GM18517 (cell line): ENCODE measurements at regions not wholly inside any gene's neighbourhood (a gene's known extent, or its start where the extent isn't known, plus 50 kb on each side); places are given as distances from the start of the nearest gene placed in this dataset.
A peak's percentile ranks its signal among the peaks of the same experiment; 100 is the strongest.
"Not testable (repeated sequence)": the region's sequence is repeated elsewhere in the genome, so short reads cannot be mapped to it uniquely, and the experiment has no call there.

Experiments
- ATAC-seq: cut with Tn5 transposase; IDR thresholded peaks from one replicate; pipeline ENCODE4 v1.9.1; 2021; ENCODE audit warnings: mild to moderate bottlenecking, moderate library complexity; ENCODE audit not compliant: unreplicated experiment

GRCh38 chr3:72082186-72082715 is 297.3 kb upstream of the PROK2 start:
- peak; percentile 66 for ATAC-seq

DNA sequence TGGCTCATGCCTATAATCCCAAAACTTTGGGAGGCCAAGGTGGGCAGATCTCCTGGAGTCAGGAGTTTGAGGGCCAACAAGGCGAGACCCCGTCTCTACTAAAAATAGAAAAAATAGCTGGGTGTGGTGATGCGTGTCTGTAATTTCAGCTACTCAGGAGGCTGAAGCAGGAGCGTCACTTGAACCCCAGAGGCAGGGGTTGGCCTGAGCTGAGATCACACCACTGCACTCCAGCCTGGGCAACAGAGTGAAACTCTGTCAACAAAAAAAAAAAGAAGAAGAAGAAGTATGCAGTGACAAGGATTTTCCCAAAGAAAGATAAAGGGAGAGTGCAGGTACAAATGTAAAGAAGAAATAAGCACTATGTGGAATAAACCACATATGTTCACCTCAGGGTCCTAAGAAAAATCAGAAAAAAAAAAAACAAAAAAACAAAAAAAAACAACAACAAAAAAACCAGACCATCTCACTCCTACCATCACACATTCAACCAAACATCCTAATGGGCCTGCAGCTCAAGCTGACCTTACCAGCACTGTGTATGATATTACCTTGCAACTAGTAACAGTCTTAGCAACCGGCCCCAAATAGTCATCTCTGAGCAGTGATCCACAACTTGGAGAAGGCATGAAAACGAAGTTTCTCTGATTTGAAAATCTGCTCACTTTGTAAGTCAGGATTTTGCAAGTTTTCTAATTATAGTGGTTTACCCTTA is 296.7 kb upstream of the PROK2 start:
- no peak for ATAC-seq

DNA sequence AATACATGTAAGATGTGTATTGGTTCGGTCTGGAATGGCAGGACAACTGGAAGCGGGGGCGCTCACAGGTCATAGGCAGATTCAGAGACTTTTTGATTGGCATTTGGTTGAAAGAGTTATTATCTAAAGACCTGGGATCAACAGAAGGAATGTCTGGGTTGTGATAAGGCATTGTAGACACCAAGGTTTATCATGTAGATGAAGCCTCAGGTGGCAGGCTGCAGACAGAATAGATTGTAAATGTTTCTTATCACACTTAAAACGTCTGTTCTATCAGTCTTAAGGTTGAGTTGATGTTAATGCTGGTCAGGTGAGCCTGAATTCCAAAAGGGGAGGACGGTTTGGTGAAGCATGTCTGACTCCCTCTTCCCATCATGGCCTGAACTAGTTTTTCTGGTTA is 295.9 kb upstream of the PROK2 start:
- no peak for ATAC-seq

DNA sequence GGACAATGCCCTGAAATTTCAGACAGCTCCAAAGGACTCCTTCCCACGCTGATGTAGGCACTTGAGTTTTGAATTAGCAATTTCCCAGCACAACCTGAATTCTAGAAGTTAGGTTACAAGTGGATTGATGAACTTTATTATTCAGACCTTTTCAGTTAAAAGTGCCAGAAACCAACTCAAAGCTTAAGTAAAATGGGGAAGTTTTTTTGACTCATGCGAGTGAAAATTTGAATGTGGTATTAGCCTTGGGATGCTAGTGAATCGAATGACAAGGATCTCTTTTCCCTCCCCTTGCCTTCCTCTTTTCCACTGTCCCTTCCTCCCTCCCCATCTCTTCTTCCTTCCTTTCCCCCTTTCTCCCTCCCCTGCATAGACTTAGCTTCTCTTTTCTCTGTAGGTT is 295.1 kb upstream of the PROK2 start:
- no peak for ATAC-seq

- ATAC-seq, result no peak
Observed at GRCh38 chr3:72079369-72079872, 294.5 kb upstream of the PROK2 start.

DNA sequence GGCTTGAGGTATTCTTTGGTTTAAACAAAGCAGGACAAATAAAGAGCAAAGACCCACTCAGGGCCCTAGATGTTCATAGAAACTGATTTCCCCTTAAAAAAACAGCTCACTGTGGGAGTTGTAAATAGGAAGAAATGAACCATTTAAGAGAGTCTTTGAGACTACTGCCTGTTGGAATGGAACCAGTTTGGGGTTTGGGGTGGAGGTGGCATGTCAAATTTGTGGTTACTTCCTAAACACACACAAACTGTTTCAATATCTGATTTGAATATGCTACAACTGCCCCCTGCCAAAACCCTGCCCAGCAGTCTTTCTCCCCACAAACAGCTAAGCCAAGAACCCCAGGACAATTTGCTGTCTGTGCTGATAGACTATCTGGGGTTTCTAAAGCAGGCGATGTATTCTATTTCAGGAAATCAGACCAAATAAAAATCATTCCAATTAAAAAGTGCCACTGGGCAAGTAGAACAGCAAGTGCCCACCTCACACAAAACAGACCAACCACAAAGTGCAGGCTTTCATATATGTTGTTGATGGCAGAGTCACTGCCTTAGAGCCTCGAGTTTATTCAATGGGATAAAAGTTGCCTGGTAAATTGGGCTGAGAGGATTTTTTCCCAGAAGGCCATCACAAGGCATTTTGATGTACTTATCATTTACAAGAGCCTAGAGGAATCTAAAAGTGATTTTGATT is 293.9 kb upstream of the PROK2 start:
- ATAC-seq, result no peak

DNA sequence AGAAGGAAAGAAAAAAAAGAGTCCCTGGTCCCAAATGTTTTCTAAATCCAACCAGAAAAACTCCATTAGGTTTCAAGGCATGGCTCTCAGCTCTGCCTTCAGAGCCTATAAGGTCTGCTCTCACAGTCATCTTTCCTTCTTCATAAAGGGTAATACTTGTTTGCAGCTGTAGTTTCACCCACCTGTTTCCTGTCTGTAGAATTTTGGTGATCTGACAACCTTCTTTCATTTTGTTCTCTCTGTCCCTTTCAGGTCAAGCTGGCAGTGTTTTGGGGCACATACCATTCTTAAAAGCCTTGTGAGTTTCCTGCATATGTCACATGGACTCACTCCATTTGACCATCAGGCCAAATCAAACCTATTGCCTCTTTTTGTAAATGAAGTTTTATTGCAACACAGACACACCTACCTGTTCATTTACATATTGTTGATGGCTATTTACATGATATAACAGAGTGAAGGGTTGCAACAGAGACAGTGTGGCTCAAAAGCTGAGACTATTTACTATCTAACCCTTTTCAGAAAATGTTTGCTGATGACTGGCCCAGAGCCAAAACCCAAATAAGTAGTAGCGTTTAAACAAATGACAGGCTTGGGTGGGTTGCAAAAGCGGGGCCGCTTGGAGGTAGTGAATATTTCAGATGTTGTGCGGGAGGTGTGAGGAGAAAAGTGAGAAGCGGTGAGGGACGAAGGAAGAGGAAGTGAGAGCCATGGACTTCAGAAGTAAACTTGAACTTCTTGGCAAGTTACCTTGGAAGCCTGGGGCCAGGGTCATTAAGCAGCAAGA is 292.7 kb upstream of the PROK2 start:
- peak; percentile 40 for ATAC-seq

DNA sequence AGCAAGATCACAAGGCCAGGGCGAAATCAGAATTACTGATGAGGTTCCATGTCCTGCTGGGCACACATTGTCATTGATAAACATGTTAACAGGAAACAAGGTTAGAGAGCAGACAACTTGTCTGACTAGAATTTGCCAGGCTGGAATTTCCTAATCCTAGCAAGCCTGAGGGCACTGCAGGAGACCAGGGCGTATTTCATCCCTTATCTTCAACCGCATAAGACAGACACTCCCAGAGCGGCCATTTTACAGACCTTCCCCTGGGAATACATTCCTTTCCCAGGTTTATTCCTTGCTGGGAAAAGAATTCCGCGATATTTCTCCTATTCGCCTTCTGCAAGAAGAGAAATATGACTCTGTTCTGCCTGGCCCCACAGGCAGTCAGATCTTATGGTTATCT is 290.9 kb upstream of the PROK2 start:
- not testable (repeated sequence) for ATAC-seq

GRCh38 chr3:72071624-72072023 is 286.7 kb upstream of the PROK2 start:
- no peak for ATAC-seq

GRCh38 chr3:72070005-72070404 is 285.1 kb upstream of the PROK2 start:
- ATAC-seq, result no peak

DNA sequence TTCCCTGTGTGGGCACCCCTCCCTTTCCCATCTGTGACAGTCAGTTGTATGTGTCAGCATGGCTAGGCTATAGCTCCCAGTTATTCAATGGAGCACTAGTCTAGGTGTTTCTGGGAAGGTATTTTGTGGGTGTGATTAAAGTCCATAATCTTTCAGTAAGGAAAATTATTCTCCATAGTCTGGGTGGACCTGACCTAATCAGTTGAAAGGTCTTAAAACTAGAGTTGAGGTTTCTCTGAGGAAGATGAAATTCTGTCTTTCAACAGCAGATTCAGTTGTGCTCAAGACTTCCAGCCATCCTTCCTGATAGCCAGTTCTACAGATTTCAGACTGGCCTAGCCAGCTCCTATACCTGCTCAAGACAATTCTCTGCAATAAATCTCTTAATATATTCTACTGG is 284.6 kb upstream of the PROK2 start:
- ATAC-seq, result no peak

GRCh38 chr3:72068621-72069020 is 283.7 kb upstream of the PROK2 start:
- no peak for ATAC-seq

- no peak for ATAC-seq
Observed at GRCh38 chr3:72067721-72068120, 282.8 kb upstream of the PROK2 start.

- no peak for ATAC-seq
Observed at GRCh38 chr3:72065872-72066641, 281.1 kb upstream of the PROK2 start.

GRCh38 chr3:72065236-72065635 is 280.3 kb upstream of the PROK2 start:
- ATAC-seq, result no peak

DNA sequence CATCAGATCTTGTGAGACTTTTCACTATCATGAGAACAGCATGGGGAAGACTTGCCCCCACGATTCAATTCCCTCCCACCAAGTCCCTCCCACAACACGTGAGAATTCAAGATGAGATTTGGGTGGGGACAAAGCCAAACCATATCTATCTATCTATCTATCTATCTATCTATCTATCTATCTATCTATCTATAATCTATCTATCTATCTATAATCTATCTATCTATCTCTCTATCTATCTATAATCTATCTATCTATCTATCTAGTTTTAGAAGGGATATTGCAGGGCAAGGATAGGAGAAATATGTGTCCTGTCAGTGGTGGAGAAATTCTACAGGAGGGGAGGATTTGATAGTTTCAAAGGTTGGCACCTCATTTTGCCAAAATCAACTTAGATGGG is 279.8 kb upstream of the PROK2 start:
- ATAC-seq, result not testable (repeated sequence)

- ATAC-seq, result no peak
Observed at GRCh38 chr3:72062017-72062416, 277.1 kb upstream of the PROK2 start.

DNA sequence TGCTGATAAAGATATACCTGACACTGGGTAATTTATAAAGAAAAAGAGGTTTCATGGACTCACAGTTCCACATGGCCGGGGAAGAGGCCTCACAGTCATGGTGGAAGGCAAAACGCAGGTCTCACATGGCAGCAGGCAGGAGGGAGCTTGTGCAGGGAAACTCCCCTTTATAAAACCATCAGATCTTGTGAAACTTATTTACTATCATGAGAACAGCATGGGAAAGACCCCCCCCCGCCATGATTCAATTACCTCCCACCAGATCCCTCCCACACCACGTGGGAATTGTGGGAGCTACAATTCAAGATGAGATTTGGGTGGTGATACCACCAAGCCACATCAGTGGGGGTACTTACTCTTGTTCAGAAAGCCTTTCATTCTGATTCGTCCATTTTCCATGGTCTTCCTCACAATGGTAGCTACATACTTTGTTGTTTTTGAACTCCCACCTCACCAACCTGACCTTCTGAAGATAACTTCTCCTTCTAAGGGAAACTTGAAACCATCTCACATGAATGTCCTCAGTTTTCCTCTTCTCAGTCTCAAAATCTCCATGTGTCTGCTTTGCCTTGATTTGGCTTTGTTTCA is 275.6 kb upstream of the PROK2 start:
- ATAC-seq, result no peak

- no peak for ATAC-seq
Observed at GRCh38 chr3:72058493-72059081, 273.6 kb upstream of the PROK2 start.

- no peak for ATAC-seq
Observed at GRCh38 chr3:72055436-72055835, 270.5 kb upstream of the PROK2 start.
